H1 (cell line): ENCODE measurements at regions not wholly inside any gene's neighbourhood (a gene's known extent, or its start where the extent isn't known, plus 50 kb on each side); places are given as distances from the start of the nearest gene placed in this dataset.

Source experiments
- EP300 ChIP-seq, 2 experiments: IDR thresholded peaks; 1 replicate in 1 of 2; 2 replicates in 1 of 2; pipeline ENCODE4 v1.6.1; 2011 to 2012; ENCODE audit warnings: low read depth in 2 of 2, low read length in 2 of 2, mild to moderate bottlenecking in 2 of 2, borderline replicate concordance in 1 of 2, inconsistent platforms in 1 of 2, moderate library complexity in 1 of 2
- RAD21 ChIP-seq, 2 experiments: IDR thresholded peaks in 1 of 2; conservative IDR thresholded peaks in 1 of 2; 2 replicates each; pipeline ENCODE4 v1.6.1; 2011; ENCODE audit warnings: low read depth in 2 of 2, low read length in 2 of 2, improper control_type of control experiment in 1 of 2, inconsistent platforms in 1 of 2, mild to moderate bottlenecking in 1 of 2, moderate library complexity in 1 of 2
- SP1 ChIP-seq: IDR thresholded peaks from 2 replicates; pipeline ENCODE4 v1.6.1; 2011; ENCODE audit warnings: low read depth, low read length

GRCh38 chr11:91187314-91187713, 964.5 kb upstream of the CHORDC1 start (continued):
- TF ChIP-seq RAD21 (IDR thresholded peaks at IDR 0.05 in 1 of 2, conservative IDR thresholded peaks at IDR 0.05 in 1 of 2; ENCODE audit: low read depth in 2 of 2, low read length in 2 of 2) = no peak
- TF ChIP-seq EP300 (IDR thresholded peaks at IDR 0.05; ENCODE audit: borderline replicate concordance in 1 of 2, low read depth in 2 of 2, low read length in 2 of 2) = no peak
- TF ChIP-seq SP1 = no peak
